ENCODE measurements at regions not wholly inside any gene's neighbourhood (a gene's known extent, or its start where the extent isn't known, plus 50 kb on each side); places are given as distances from the start of the nearest gene placed in this dataset.

- TF ChIP-seq CTCF (IDR thresholded peaks at IDR 0.05; ENCODE audit: control extremely low read depth, extremely low read depth, low read depth, missing control alignments) = no peak
- CTCF ChIA-PET = no interaction called here
- no peak for DNase-seq (ENCODE audit: extremely low spot score)
- POLR2A ChIA-PET = no interaction called here
These were observed 333.0 kb upstream of the N4BP1 start for GRCh38 chr16:48942996-48943395.

- DNase-seq (ENCODE audit: extremely low spot score) = no peak
- POLR2A ChIA-PET = no interaction called here
- no peak for TF ChIP-seq CTCF (IDR thresholded peaks at IDR 0.05; ENCODE audit: control extremely low read depth, extremely low read depth, low read depth, missing control alignments)
- CTCF ChIA-PET = no interaction called here
These were observed 326.8 kb upstream of the N4BP1 start for GRCh38 chr16:48936811-48937210.

- POLR2A ChIA-PET = no interaction called here
- DNase-seq (ENCODE audit: extremely low spot score) = no peak
- CTCF ChIA-PET = no interaction called here
- no peak for TF ChIP-seq CTCF (IDR thresholded peaks at IDR 0.05; ENCODE audit: control extremely low read depth, extremely low read depth, low read depth, missing control alignments)
These were observed 322.4 kb upstream of the N4BP1 start for GRCh38 chr16:48932216-48932855.

- no peak for DNase-seq (ENCODE audit: extremely low spot score)
- POLR2A ChIA-PET = no interaction called here
- no peak for TF ChIP-seq CTCF (IDR thresholded peaks at IDR 0.05; ENCODE audit: control extremely low read depth, extremely low read depth, low read depth, missing control alignments)
- CTCF ChIA-PET = no interaction called here
These were observed 321.1 kb upstream of the N4BP1 start for GRCh38 chr16:48930951-48931553.

- DNase-seq (ENCODE audit: extremely low spot score) = no peak
- ChIA-PET CTCF (no interaction called here), POLR2A (no interaction called here)
- no peak for TF ChIP-seq CTCF (IDR thresholded peaks at IDR 0.05; ENCODE audit: control extremely low read depth, extremely low read depth, low read depth, missing control alignments)
These were observed 309.8 kb upstream of the N4BP1 start for GRCh38 chr16:48919791-48920190.

GRCh38 chr16:48918520-48919258 lies 308.7 kb upstream of the N4BP1 start:
- CTCF ChIA-PET = interaction anchor here (0.8 to 1.6 kb wide), 4 partner anchors 10 to 24 kb away, joined by 3 to 5 read pairs (median 3); no protein-coding TSS in a partner anchor
- POLR2A ChIA-PET = no interaction called here
- DNase-seq (ENCODE audit: extremely low spot score) = no peak
- no peak for TF ChIP-seq CTCF (IDR thresholded peaks at IDR 0.05; ENCODE audit: control extremely low read depth, extremely low read depth, low read depth, missing control alignments)
